H1 (cell line): ENCODE measurements at regions not wholly inside any gene's neighbourhood (a gene's known extent, or its start where the extent isn't known, plus 50 kb on each side); places are given as distances from the start of the nearest gene placed in this dataset.

ENCODE experiments used
- BACH1 ChIP-seq: IDR thresholded peaks from 2 replicates; pipeline ENCODE4 v1.6.1; 2012; ENCODE audit warnings: low read length, improper control_type of control experiment
- CREB1 ChIP-seq: IDR thresholded peaks from 2 replicates; pipeline ENCODE4 v1.6.1; 2012; ENCODE audit warnings: inconsistent platforms
- CTBP2 ChIP-seq: IDR thresholded peaks from 2 replicates; pipeline ENCODE4 v1.7.0; 2011; ENCODE audit warnings: borderline replicate concordance, mild to moderate bottlenecking, moderate library complexity, mixed read lengths, low read length; ENCODE audit not compliant: insufficient read depth, insufficient read length
- EP300 ChIP-seq, 2 experiments: IDR thresholded peaks; 1 replicate in 1 of 2; 2 replicates in 1 of 2; pipeline ENCODE4 v1.6.1; 2011 to 2012; ENCODE audit warnings: low read depth in 2 of 2, low read length in 2 of 2, mild to moderate bottlenecking in 2 of 2, borderline replicate concordance in 1 of 2, inconsistent platforms in 1 of 2, moderate library complexity in 1 of 2
- FOSL1 ChIP-seq: IDR thresholded peaks from 2 replicates; pipeline ENCODE4 v1.6.1; 2011; ENCODE audit warnings: mild to moderate bottlenecking, low read depth, low read length, moderate library complexity; ENCODE audit not compliant: insufficient read depth
- GABPA ChIP-seq: IDR thresholded peaks from 2 replicates; pipeline ENCODE4 v1.6.1; 2011; ENCODE audit warnings: mild to moderate bottlenecking, low read length, moderate library complexity, borderline replicate concordance; ENCODE audit not compliant: insufficient read depth
- NANOG ChIP-seq: IDR thresholded peaks from 2 replicates; pipeline ENCODE4 v1.6.1; 2011; ENCODE audit warnings: low read length, low read depth, mild to moderate bottlenecking, inconsistent platforms; ENCODE audit not compliant: insufficient read depth, poor library complexity, severe bottlenecking
- RFX5 ChIP-seq: IDR thresholded peaks from 2 replicates; pipeline ENCODE4 v1.6.1; 2011; ENCODE audit warnings: low read depth, low read length, improper control_type of control experiment, borderline replicate concordance
- RNF2 ChIP-seq: fragments of 200-900, 300-1000 bp; sonication (generic); IDR thresholded peaks from 2 replicates; pipeline ENCODE4 v1.7.1; 2016; ENCODE audit warnings: borderline replicate concordance, low read depth, mild to moderate bottlenecking, antibody characterized with exemption, low read length; ENCODE audit not compliant: poor library complexity, severe bottlenecking; ENCODE audit errors: missing control alignments
- SUZ12 ChIP-seq: fragments of 200-600 bp; sonication (generic); IDR thresholded peaks from 2 replicates; pipeline ENCODE4 v1.6.1; 2012; ENCODE audit warnings: mild to moderate bottlenecking, inconsistent platforms, low read length, moderate library complexity, mixed read lengths
- ZNF274 ChIP-seq: IDR thresholded peaks from 2 replicates; pipeline ENCODE4 v1.7.0; 2012; ENCODE audit warnings: low read length, borderline replicate concordance; ENCODE audit errors: extremely low read depth
- TF ChIP-seq, protein P1 (sequence below): IDR thresholded peaks from 2 replicates; pipeline ENCODE4 v1.6.1; 2011; ENCODE audit warnings: low read depth, mild to moderate bottlenecking, low read length; ENCODE audit not compliant: insufficient read depth

DNA sequence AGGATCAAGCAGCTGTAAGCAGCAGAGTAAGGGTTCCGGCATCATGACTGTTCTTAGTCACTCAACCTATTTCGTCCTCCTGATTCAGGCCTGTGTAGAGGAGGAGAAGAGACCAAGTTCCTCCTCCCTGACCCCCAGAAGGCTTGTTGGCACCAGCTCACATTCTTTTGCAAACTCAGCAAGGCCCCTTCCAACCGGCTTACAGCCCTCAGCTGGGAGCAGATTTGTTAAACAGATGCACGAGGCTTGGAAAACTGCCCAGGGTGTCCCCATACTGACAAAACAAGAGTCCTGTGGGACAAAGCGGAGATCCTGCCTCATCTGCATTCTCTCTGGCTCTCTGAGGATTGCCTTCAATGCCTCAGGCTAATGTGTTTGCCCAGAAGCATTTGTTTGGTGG is 113.2 kb upstream of the SOX21 start (continued):
- TF ChIP-seq RFX5 (no peak), BACH1 (no peak), RNF2 (no peak), CTBP2 (peak; percentile 82), CREB1 (no peak), ZNF274 (no peak), SUZ12 (no peak), NANOG (peak; percentile 33), EP300 (IDR thresholded peaks at IDR 0.05; ENCODE audit: borderline replicate concordance in 1 of 2, low read depth in 2 of 2, low read length in 2 of 2) (peak in 1 of 2 experiments; percentile 61; a peak in 1 of 3 replicates), GABPA (no peak), FOSL1 (no peak)
- TF ChIP-seq, protein P1, sequence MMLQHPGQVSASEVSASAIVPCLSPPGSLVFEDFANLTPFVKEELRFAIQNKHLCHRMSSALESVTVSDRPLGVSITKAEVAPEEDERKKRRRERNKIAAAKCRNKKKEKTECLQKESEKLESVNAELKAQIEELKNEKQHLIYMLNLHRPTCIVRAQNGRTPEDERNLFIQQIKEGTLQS = no peak
- TF ChIP-seq, all 59 proteins: peak for 16
